Spleen (tissue), 11 donors: ENCODE measurements at regions not wholly inside any gene's neighbourhood (a gene's known extent, or its start where the extent isn't known, plus 50 kb on each side); places are given as distances from the start of the nearest gene placed in this dataset.

Experiments used
- DNase-seq: peaks from one replicate; pipeline ENCODE4 v3.0.0-alpha.2; 2020
- H3K27ac ChIP-seq, 8 donors: fragments of 200-600 bp; sonication (generic) in 7 of 8; 1 replicate in 4 of 8; 2 replicates in 4 of 8; pipeline versions ENCODE4 v1.5.0 to v1.8.0; 2016 to 2021; ENCODE audit warnings: inconsistent platforms in 4 of 8, mild to moderate bottlenecking in 4 of 8, moderate library complexity in 1 of 8
- H3K27me3 ChIP-seq, 7 donors: fragments of 200-600 bp; sonication (generic) in 6 of 7; replicated peaks in 1 of 7; 1 replicate in 4 of 7; 2 replicates in 3 of 7; pipeline versions ENCODE4 v1.5.0 to v1.8.0; 2016 to 2021; ENCODE audit warnings: inconsistent platforms in 3 of 7, mild to moderate bottlenecking in 1 of 7
- H3K36me3 ChIP-seq, 6 donors: fragments of 200-600 bp; sonication (generic) in 5 of 6; 1 replicate in 4 of 6; 2 replicates in 2 of 6; pipeline versions ENCODE4 v1.5.0 to v1.8.0; 2016 to 2021; ENCODE audit warnings: inconsistent platforms in 2 of 6
- H3K4me1 ChIP-seq, 6 donors: fragments of 200-600 bp; sonication (generic) in 5 of 6; 1 replicate in 3 of 6; 2 replicates in 3 of 6; pipeline versions ENCODE4 v1.5.0 to v1.8.0; 2016 to 2021; ENCODE audit warnings: inconsistent platforms in 3 of 6
- H3K4me3 ChIP-seq, 8 donors: fragments of 200-600 bp; sonication (generic) in 7 of 8; 1 replicate in 4 of 8; 2 replicates in 4 of 8; pipeline versions ENCODE4 v1.5.0 to v1.8.0; 2016 to 2021; ENCODE audit warnings: inconsistent platforms in 4 of 8, mild to moderate bottlenecking in 4 of 8, moderate library complexity in 2 of 8
- H3K9me3 ChIP-seq, 8 donors: fragments of 200-600 bp; sonication (generic) in 7 of 8; 1 replicate in 4 of 8; 2 replicates in 4 of 8; pipeline versions ENCODE4 v1.5.0 to v1.8.0; 2016 to 2021; ENCODE audit warnings: inconsistent platforms in 4 of 8
- CTCF ChIP-seq, 11 experiments: fragments of 200-600 bp in 7 of 11; fragments of 450-650 bp in 4 of 11; sonication (generic) in 4 of 11; IDR thresholded peaks in 8 of 11; conservative IDR thresholded peaks in 3 of 11; 1 replicate in 7 of 11; 2 replicates in 4 of 11; pipeline versions ENCODE4 v1.4.0 to v1.8.0; 2016 to 2021; ENCODE audit warnings: antibody characterized with exemption in 11 of 11, inconsistent platforms in 4 of 11, mild to moderate bottlenecking in 1 of 11
- POLR2A ChIP-seq, 3 donors: fragments of 450-650 bp; IDR thresholded peaks; one replicate each; pipeline ENCODE4 v1.5.1; 2017; ENCODE audit warnings: antibody characterized with exemption in 3 of 3, mild to moderate bottlenecking in 1 of 3
- POLR2AphosphoS5 ChIP-seq, 3 donors: sonication (generic); formaldehyde crosslinking; IDR thresholded peaks; one replicate each; pipeline ENCODE4 v1.5.1; 2017; ENCODE audit warnings: antibody characterized with exemption in 3 of 3
- WGBS, 5 donors: extraction: QIAGEN DNeasy Blood & Tissue Kit in 3 of 5; methylation state at CpG; one replicate each; pipeline versions ENCODE4 v1.1.5 to v1.1.7; 2013 to 2018; 5-methylcytosine and 5-hydroxymethylcytosine counted together
- intact Hi-C: fragments of 100-400 bp; cut with DNase I; formaldehyde crosslinking; loops from one replicate; pipeline ENCODE4 v1.15.0; 2023; ENCODE audit warnings: low total_unique reads
- donor health status: healthy with polysubstance abuse.
- donor health status: DM: no; HTN: no; CAD: no; lungs with moderate emphysema.
- donor health status: DM: no; HTN: no; CAD: no.
- donor health status: Bipolar disorder and iron deficiency.
- donor health status: healthy.
- donor health status: DM: no; HTN: no; CAD: no.
- donor health status: DM: yes; HTN: yes; CAD: no.

- peaks cover 0 to 4% (median 0%) of the 10 kb centered on the region in 7 donors for H3K27me3 ChIP-seq
- intact Hi-C loops = no loop called here
- no peak overlapping the region for H3K27ac ChIP-seq
- 80 to 87% (median 84%) methylated on average over 15 to 17 of the region's 17 CpGs for WGBS, 5 donors
- H3K4me1 ChIP-seq = no peaks in the 10 kb centered on the region
- no peak overlapping the region for H3K4me3 ChIP-seq
- H3K36me3 ChIP-seq = no peaks in the 10 kb centered on the region
- no peak for TF ChIP-seq CTCF (IDR thresholded peaks at IDR 0.05 in 8 of 11, conservative IDR thresholded peaks at IDR 0.05 in 3 of 11)
- TF ChIP-seq POLR2AphosphoS5 (IDR thresholded peaks at IDR 0.05) = no peak
- no peak for TF ChIP-seq POLR2A (IDR thresholded peaks at IDR 0.05)
- no peaks in the 10 kb centered on the region for H3K9me3 ChIP-seq
- DNase-seq = no peak
Observed at GRCh38 chr9:16202914-16203728, 650.3 kb downstream of the CCDC171 start.

GRCh38 chr9:16203729-16204573 lies 651.1 kb downstream of the CCDC171 start:
- TF ChIP-seq POLR2AphosphoS5 (IDR thresholded peaks at IDR 0.05) (no peak), CTCF (IDR thresholded peaks at IDR 0.05 in 8 of 11, conservative IDR thresholded peaks at IDR 0.05 in 3 of 11) (no peak)
- H3K27me3 ChIP-seq = peaks cover 0 to 4% (median 0%) of the 10 kb centered on the region in 7 donors
- no peaks in the 10 kb centered on the region for H3K4me1 ChIP-seq
- no peaks in the 10 kb centered on the region for H3K36me3 ChIP-seq
- no peak for DNase-seq
- 81 to 90% (median 83%) methylated on average over 14 of the region's 14 CpGs for WGBS, 5 donors
- intact Hi-C loops = no loop called here
- H3K9me3 ChIP-seq = no peaks in the 10 kb centered on the region
- H3K4me3 ChIP-seq = no peak overlapping the region
- H3K27ac ChIP-seq = no peak overlapping the region

GRCh38 chr9:16205455-16205854 lies 652.6 kb downstream of the CCDC171 start:
- DNase-seq = no peak
- TF ChIP-seq CTCF (IDR thresholded peaks at IDR 0.05 in 8 of 11, conservative IDR thresholded peaks at IDR 0.05 in 3 of 11) (no peak), POLR2AphosphoS5 (IDR thresholded peaks at IDR 0.05) (no peak), POLR2A (IDR thresholded peaks at IDR 0.05) (no peak)
- intact Hi-C loops = no loop called here
- peaks cover 0 to 4% (median 0%) of the 10 kb centered on the region in 7 donors for H3K27me3 ChIP-seq
- H3K9me3 ChIP-seq = no peaks in the 10 kb centered on the region
- H3K4me1 ChIP-seq = no peaks in the 10 kb centered on the region
- H3K4me3 ChIP-seq = no peak overlapping the region
- 80 to 95% (median 90%) methylated on average over 2 of the region's 2 CpGs for WGBS, 5 donors
- no peaks in the 10 kb centered on the region for H3K36me3 ChIP-seq
- H3K27ac ChIP-seq = no peak overlapping the region

- H3K9me3 ChIP-seq = no peaks in the 10 kb centered on the region
- H3K4me3 ChIP-seq = no peak overlapping the region
- DNase-seq = no peak
- no peaks in the 10 kb centered on the region for H3K27me3 ChIP-seq
- no peaks in the 10 kb centered on the region for H3K36me3 ChIP-seq
- intact Hi-C loops = no loop called here
- 74 to 87% (median 82%) methylated on average over 3 of the region's 3 CpGs for WGBS, 5 donors
- H3K27ac ChIP-seq = no peak overlapping the region
- H3K4me1 ChIP-seq = no peaks in the 10 kb centered on the region
- TF ChIP-seq POLR2A (IDR thresholded peaks at IDR 0.05) (no peak), CTCF (IDR thresholded peaks at IDR 0.05 in 8 of 11, conservative IDR thresholded peaks at IDR 0.05 in 3 of 11) (no peak), POLR2AphosphoS5 (IDR thresholded peaks at IDR 0.05) (no peak)
Observed at GRCh38 chr9:16206518-16206917, 653.7 kb downstream of the CCDC171 start.
